ENCODE measurements at regions not wholly inside any gene's neighbourhood (a gene's known extent, or its start where the extent isn't known, plus 50 kb on each side); places are given as distances from the start of the nearest gene placed in this dataset.

DNA sequence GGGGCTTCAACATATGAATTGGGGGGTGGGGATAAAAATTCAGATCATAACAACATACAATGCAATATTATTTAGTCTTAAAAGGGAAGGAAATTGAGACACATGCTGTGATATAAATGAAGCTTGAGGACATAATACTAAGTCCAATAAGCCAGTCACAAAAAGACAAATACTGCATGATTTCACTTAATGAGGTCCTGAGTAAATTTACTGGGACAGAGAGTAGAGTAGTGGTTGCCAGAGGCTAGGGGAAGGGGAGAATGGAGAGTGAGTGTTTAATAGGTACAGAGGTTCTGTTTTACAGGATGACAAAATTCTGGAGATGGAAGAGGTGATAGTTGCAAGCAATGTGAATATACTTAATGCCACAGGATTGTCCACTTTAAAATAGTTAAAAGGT lies 89.2 kb upstream of the RAPGEF2 start:
- Mint-ChIP-seq H3K27ac (no peak overlapping the region), H3K4me1 (ENCODE audit: unreplicated experiment) (peaks cover 19% of the 10 kb centered on the region), H3K4me3 (no peak overlapping the region), H3K36me3 (no peaks in the 10 kb centered on the region), H3K9me3 (no peaks in the 10 kb centered on the region), H3K27me3 (no peaks in the 10 kb centered on the region)
- TF ChIP-seq, protein P1, sequence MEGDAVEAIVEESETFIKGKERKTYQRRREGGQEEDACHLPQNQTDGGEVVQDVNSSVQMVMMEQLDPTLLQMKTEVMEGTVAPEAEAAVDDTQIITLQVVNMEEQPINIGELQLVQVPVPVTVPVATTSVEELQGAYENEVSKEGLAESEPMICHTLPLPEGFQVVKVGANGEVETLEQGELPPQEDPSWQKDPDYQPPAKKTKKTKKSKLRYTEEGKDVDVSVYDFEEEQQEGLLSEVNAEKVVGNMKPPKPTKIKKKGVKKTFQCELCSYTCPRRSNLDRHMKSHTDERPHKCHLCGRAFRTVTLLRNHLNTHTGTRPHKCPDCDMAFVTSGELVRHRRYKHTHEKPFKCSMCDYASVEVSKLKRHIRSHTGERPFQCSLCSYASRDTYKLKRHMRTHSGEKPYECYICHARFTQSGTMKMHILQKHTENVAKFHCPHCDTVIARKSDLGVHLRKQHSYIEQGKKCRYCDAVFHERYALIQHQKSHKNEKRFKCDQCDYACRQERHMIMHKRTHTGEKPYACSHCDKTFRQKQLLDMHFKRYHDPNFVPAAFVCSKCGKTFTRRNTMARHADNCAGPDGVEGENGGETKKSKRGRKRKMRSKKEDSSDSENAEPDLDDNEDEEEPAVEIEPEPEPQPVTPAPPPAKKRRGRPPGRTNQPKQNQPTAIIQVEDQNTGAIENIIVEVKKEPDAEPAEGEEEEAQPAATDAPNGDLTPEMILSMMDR (conservative IDR thresholded peaks at IDR 0.05) = no peak
- DNase-seq (ENCODE audit: extremely low spot score, unreplicated experiment) = no peak

DNA sequence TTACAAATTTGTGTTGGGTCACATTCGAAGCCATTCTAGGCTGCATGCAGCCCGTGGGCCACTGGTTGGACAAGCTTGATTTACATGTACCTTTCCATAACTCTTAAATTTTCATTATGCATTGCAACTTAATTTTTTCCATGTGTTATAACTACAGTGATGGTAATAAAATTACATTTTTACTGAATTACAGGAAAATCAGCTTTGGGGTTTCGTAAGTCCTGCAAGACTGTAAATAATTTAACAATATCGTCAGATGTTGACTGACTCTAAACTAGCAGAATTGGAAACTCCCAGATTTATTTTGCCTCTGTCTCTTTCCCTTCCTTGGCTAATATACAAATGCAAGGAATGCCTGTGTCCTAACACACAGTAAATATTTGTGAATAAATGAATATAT lies 88.0 kb upstream of the RAPGEF2 start:
- DNase-seq (ENCODE audit: extremely low spot score, unreplicated experiment) = no peak
- H3K4me1 Mint-ChIP-seq (ENCODE audit: unreplicated experiment) = peaks cover 19% of the 10 kb centered on the region
- no peaks in the 10 kb centered on the region for H3K36me3 Mint-ChIP-seq
- H3K27me3 Mint-ChIP-seq = no peaks in the 10 kb centered on the region
- TF ChIP-seq, protein P1 (conservative IDR thresholded peaks at IDR 0.05) = no peak
- H3K9me3 Mint-ChIP-seq = no peaks in the 10 kb centered on the region
- no peak overlapping the region for H3K27ac Mint-ChIP-seq
- no peak overlapping the region for H3K4me3 Mint-ChIP-seq

DNA sequence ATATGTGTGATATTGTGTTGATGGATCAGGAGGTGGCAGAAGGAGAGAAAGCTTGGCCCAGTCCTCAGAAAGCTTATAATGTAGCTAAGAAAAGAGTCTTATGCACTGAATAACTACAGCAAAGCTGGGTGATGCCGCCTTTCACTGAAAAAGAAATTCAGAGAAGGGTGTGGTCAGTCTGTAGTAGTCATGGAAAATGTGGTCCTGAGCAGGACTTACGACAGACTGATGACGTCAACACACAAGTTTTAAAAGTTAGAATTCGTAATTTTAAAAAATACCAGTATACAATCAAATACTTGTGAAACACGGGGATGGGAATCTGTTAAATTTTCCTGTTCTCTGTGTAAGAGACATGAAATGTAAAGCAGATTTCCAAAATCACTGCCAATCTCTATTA lies 87.0 kb upstream of the RAPGEF2 start:
- Mint-ChIP-seq H3K36me3 (no peaks in the 10 kb centered on the region), H3K4me3 (no peak overlapping the region), H3K27ac (no peak overlapping the region), H3K9me3 (no peaks in the 10 kb centered on the region), H3K27me3 (no peaks in the 10 kb centered on the region), H3K4me1 (ENCODE audit: unreplicated experiment) (peaks cover 13% of the 10 kb centered on the region)
- DNase-seq (ENCODE audit: extremely low spot score, unreplicated experiment) = no peak
- TF ChIP-seq, protein P1 (conservative IDR thresholded peaks at IDR 0.05) = no peak

DNA sequence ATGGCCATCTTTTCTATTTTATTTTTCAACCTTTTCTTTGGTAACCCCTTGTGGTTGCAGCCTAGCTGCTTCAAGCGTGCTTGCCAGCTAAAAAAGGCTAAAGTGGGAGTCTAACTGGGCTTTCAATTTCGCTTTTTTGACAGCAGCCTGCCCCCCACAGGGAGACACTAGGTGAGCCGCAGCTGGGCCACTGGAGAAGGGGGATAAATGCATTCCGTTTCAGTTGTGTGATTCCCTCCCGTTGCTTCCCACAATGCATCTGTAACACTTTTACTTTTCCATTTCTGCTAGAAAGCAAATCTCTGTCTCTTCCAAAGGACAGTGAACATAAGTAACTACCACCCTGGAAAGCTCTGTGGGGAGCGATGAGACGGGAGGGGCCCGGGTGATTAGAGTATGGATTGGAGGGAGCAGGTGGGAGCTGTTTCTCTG lies 86.3 kb upstream of the RAPGEF2 start:
- TF ChIP-seq, protein P1 (conservative IDR thresholded peaks at IDR 0.05) = peak; percentile 54
- Mint-ChIP-seq H3K4me1 (ENCODE audit: unreplicated experiment) (peaks cover 11% of the 10 kb centered on the region), H3K27me3 (no peaks in the 10 kb centered on the region), H3K27ac (no peak overlapping the region), H3K4me3 (peak overlapping the region; percentile 30), H3K36me3 (no peaks in the 10 kb centered on the region), H3K9me3 (no peaks in the 10 kb centered on the region)
- DNase-seq (ENCODE audit: extremely low spot score, unreplicated experiment) = no peak

DNA sequence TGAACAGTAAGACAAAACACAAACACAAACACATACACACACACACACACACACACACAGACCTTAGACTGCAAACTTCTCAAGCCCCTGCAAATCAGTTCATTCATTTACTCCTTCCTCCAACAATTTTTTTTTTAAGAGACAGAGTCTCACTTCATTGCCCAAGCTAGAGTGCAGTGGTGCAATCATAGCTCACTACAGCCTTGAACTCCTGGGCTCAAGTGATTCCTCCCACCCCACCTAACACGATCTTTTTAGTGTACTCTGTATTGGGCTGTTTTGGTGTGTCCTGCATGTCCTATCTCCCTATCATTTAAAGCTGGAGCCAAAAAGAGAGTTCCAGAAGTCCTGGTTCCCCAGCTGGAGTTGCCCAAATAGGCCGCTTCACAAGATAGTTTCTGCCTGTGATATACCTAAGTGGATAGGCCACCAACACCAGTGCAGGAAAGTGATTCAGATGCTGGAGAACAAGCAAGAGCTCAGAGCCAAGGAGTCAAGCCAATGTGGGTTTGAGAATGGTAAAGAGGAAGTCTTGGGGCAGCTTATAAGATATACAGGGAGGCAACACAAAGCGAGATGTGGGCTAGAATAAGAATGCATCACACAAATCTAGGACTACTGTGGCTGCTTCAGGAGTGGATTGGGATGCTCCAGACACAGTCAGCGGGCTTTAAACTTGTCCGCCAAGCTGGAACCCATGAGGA lies 85.4 kb upstream of the RAPGEF2 start:
- Mint-ChIP-seq H3K36me3 (no peaks in the 10 kb centered on the region), H3K27ac (no peak overlapping the region), H3K27me3 (no peaks in the 10 kb centered on the region), H3K9me3 (no peaks in the 10 kb centered on the region), H3K4me3 (no peak overlapping the region), H3K4me1 (ENCODE audit: unreplicated experiment) (peaks cover 11% of the 10 kb centered on the region)
- TF ChIP-seq, protein P1 (conservative IDR thresholded peaks at IDR 0.05) = no peak
- no peak for DNase-seq (ENCODE audit: extremely low spot score, unreplicated experiment)

All from type B pancreatic cell (in vitro differentiated cells).